ENCODE measurements at regions not wholly inside any gene's neighbourhood (a gene's known extent, or its start where the extent isn't known, plus 50 kb on each side); places are given as distances from the start of the nearest gene placed in this dataset.

DNA sequence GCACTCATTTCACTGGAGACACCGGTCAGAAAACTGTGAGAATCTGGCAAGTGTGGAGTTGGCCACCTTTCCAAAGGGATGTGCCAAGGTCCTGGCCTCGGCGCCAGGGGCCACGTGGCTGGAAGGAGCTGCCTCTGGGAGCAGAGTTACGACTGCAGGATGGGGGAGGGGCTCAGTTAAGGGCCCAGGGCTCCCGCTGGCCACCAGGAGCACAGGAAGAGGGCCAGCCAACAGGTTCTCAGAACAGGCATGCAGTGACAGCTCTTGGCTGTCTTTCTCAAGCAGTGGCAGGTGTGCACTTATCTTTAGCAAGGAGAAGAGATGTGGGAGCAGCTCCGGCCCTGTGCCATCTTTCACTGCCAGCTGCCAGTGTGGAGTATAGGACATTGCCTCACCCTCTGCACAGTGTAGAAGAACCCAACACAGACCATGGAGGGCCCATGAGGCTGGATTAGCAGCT lies 115.9 kb upstream of the RBPJ start:
- TF ChIP-seq, protein P1, sequence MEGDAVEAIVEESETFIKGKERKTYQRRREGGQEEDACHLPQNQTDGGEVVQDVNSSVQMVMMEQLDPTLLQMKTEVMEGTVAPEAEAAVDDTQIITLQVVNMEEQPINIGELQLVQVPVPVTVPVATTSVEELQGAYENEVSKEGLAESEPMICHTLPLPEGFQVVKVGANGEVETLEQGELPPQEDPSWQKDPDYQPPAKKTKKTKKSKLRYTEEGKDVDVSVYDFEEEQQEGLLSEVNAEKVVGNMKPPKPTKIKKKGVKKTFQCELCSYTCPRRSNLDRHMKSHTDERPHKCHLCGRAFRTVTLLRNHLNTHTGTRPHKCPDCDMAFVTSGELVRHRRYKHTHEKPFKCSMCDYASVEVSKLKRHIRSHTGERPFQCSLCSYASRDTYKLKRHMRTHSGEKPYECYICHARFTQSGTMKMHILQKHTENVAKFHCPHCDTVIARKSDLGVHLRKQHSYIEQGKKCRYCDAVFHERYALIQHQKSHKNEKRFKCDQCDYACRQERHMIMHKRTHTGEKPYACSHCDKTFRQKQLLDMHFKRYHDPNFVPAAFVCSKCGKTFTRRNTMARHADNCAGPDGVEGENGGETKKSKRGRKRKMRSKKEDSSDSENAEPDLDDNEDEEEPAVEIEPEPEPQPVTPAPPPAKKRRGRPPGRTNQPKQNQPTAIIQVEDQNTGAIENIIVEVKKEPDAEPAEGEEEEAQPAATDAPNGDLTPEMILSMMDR (IDR thresholded peaks at IDR 0.05) = no peak

DNA sequence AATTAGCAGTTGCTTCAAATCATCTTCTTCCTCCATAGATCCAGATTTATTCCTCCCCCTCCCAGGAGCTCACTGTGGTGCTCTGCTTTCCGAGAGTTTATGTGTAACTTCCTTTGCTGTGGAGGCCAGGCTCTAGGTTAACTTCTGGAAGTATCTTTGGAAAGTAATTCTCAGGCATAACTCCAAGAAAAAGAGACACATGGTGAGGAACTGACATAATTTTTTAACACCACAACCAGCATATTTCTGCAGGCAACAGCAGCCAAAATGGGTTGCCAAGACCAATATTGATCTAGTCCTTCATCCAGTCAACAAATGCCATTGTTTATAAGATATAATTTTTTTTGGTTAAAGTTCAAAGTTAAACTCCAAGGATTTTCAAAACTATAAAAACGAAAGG lies 114.5 kb upstream of the RBPJ start:
- TF ChIP-seq, protein P1 (IDR thresholded peaks at IDR 0.05) = no peak

DNA sequence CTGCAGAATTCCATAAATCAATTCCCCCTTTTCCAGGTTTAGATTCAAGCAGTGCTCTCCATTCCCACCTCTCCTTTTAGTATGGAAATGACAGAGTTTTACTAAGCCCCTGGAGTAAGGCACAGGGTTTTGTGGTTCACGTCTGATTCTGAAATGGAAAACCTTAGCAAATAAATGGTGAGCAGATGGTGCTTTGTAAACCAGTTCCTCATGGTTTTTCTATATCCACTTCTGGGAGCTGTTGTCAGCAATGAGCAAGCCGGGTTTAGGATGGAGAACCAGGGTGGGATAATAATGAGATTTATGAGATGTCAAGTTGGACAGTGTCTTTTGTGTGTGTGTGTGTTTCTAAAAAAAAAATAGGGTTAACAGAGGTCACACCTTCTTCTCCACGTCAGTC lies 113.8 kb upstream of the RBPJ start:
- TF ChIP-seq, protein P1 (IDR thresholded peaks at IDR 0.05) = no peak

DNA sequence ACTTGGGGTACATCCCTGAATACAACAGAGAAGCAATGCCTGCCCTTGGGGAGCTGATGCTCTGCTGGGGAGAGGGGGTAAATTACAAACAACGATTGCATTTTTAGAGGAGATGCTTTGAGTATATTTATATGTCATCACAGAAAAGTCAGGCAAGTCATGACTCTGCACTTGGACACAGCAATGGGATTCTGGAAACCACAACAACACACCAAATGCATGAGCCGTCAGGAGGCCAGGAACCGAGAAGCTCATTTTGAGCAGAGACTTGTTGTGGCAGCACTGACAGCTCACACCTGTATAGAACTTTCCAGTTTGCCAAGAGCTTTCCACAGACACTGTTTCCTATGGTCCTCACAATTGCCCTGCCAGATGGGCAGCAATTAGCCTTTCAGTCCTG lies 113.2 kb upstream of the RBPJ start:
- TF ChIP-seq, protein P1 (IDR thresholded peaks at IDR 0.05) = no peak

DNA sequence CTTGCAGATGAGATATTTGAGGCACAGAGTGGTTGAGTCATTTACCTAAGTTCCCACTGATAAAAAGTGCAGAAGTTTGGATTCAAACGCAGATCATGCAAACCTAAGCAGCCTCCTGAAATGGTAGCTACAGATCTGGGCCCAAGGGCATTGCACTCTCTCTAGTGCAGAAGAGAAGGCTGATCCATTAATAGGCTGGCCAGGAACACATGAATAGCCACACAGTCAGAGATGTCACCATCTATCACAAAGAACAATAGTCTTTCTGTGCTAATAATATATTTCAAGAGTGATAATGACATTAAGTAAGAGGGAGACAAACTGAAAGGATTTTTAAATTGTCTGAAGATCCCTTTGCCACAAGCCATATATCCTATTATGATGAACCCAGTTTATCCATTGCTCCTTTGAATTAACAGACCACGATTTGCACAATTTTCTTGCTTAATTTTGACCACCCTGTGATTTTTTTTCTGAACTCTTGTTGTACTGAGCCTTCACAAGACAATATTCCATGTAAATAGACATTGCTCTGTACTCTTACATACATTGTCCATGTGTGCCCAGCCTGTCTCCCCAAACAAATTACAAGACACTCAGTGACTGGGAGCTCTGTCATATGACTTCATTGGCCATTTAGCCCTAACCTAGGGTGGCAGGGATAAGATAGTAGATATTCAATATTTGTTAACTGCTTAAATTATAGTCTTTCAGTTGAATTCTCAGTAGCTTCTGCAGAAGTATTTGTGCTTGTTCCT lies 112.4 kb upstream of the RBPJ start:
- TF ChIP-seq, protein P1 (IDR thresholded peaks at IDR 0.05) = no peak

DNA sequence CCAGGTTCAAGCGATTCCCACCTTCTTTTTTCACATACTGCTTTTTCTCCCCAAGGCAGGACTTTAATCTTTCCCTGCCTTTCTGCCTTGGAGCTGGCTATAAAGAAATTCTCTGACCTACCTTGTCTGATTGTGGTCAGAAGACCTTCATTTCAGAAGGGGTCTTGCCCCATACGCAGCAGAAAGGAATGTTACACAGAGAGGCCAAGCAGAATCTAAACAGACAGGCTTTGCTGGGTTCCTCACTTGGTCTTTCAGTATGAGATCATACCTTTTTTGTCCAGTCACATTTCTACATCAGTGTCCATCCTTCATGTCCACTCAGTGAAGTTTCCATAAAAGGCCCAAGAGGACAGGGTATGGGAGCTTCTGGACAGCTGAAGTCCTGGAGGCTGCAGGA lies 108.3 kb upstream of the RBPJ start:
- TF ChIP-seq, protein P1 (IDR thresholded peaks at IDR 0.05) = no peak

DNA sequence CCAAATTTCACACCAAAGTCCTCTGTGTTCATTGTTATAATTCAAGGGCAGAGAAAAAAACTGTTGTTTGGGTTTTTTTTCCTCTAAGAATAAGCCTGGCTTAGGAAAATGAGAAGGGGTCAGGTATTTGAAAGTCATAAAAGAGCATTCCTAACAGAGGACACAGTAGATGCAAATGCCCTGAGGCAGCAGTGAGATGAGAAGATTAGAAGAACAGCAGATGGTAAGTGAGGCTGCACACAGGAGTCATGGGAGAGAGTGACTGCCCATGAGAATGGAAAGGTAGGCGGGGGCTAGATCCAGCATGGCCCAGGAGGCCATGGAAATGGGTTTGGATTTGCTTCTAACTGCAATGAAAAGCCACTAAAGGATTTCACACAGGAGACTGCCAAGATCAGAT lies 107.5 kb upstream of the RBPJ start:
- TF ChIP-seq, protein P1 (IDR thresholded peaks at IDR 0.05) = no peak

DNA sequence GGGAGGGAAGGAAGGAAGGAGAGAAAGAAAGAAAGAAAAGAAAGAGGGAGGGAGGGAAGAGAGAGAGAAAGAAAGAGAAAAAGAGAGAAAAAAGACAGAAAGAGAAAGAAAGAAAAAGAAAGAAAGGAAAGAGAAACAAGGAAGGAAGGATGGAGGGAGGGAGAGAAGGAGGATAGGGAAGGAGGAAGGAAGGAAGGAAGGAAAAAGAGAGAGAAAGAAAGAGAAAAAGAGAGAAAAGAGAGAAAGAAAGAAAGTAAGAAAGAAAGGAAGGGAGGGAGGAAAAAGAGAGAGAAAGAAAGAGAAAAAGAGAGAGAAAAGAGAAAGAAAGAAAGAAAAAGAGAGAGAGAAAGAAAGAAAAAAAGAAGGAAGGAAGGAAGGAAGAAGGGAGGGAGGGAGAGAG lies 105.8 kb upstream of the RBPJ start:
- TF ChIP-seq, protein P1 (IDR thresholded peaks at IDR 0.05) = no peak
